GM19324 (cell line): ENCODE measurements at regions not wholly inside any gene's neighbourhood (a gene's known extent, or its start where the extent isn't known, plus 50 kb on each side); places are given as distances from the start of the nearest gene placed in this dataset.
"Not testable (repeated sequence)": the region's sequence is repeated elsewhere in the genome, so short reads cannot be mapped to it uniquely, and the experiment has no call there.

Experiments used
- ATAC-seq: cut with Tn5 transposase; IDR thresholded peaks from one replicate; pipeline ENCODE4 v1.9.1; 2021; ENCODE audit warnings: mild to moderate bottlenecking, moderate library complexity; ENCODE audit not compliant: unreplicated experiment, low FRiP score

DNA sequence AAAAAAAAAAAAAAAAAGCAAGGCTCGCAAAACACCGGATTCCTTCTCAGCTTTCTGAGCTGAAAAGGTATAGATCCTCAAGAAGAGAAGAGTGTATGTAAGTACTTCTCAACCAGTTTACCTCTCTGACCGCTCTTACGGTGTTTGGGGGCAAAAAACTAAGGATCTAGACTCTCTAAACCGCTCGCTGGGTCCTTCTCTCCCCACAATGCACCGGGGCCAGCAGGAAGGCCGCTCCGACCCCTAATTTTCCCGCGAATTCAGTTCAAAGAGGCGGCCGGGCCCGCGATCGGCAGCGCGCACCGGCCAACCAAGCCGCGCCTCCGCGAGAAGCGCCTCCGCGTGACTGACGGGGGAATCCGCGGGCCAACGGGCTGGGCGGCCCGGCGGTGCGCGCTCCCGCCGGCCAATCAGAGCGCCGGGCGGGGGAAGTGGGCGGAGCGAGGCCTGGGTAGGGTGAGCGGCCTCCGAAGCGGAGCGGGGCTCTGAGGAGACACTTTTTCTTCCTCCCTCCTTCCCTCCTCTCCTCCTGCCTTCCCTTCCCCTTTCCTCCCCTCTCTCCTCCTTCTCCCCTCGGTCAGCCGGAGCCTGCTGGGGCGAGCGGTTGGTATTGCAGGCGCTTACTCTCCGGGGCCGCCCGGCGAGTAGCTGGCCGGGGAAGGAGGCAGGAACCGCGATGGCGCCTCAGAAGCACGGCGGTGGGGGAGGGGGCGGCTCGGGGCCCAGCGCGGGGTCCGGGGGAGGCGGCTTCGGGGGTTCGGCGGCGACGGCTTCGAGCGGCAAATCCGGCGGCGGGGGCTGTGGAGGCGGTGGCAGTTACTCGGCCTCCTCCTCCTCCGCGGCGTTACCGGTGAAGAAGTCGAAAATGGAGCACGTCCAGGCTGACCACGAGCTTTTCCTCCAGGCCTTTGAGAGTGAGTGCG is 93.0 kb downstream of the CRLF3 start:
- ATAC-seq = peak; percentile 80

DNA sequence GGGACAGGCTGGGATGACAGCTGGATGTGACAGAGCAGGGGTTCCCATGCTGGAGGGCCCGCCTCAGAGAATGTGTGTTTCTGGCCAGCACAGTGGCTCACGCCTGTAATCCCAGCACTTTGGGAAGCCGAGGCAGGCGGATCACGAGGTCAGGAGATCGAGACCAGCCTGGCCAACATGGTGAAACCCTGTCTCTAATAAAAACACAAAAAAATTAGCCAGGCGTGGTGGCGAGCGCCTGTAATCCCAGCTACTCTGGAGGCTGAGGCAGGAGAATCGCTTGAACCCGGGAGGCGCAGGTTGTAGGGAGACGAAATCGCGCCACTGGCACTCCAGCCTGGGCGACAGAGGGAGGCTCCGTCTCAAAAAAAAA is 93.7 kb downstream of the CRLF3 start:
- ATAC-seq = not testable (repeated sequence)

DNA sequence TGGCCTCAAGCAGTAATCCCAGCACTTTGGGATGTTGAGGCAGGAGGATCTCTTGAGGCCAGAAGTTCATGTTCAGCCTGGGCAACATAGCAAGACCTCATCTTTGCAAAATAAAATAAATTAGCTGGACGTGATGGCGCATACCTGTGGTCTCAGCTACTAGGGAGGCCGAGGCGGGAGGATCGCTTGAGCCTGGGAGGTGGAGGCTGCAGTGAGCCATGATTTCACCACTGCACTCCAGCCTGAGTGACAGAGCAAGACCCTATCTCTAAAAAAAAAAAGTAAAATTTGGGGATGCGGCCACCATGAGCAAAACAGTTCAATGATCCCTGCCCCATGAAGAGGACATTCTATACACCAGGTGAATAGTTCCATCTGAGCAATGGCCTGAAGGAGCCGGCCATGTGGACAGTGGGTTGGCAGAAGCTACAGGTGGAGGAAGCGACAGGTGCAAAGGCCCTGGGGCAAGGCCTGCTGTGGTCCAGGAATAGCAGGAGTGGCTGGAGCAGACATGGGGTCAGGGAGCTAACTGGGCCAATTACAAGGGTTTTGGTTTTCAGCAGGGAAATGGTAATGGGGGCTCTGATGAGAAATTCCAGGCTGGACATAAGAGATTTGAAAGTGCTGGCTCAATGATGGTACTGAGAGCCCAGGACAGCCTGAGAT is 94.2 kb downstream of the CRLF3 start:
- ATAC-seq = not testable (repeated sequence)

DNA sequence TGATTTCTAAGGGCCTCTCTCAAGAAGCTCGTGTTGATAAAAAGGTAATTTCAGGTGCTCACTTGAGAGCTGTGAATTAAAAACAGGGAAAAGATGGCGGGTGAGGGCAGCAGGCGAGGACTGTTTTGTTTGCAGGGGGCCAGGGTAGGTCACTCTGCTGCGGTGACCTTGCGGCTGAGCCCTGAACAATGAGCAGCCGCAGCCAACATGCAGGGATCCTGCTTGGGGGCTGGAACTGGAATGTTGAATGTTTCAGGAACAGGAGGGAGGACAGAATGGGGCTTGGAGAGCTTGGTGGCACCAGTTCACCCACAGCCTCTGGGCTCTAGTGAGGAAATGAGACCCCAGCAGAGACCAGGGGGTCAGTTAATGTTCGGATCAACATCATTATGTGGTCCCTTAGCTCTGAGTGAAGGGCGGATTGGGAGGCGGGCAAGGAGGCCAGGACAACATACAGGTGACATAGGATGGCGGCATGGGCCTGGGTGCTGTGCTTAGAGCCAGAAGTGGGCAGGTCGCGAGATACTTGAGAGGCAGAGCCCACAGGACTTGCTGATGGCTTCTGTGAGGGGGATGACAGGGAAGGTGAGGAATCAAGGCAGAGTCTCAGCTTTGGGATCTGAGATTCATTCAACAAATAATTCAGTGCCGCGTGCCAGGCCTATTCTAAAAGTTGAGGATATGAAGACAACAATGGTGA is 94.9 kb downstream of the CRLF3 start:
- ATAC-seq = not testable (repeated sequence)

DNA sequence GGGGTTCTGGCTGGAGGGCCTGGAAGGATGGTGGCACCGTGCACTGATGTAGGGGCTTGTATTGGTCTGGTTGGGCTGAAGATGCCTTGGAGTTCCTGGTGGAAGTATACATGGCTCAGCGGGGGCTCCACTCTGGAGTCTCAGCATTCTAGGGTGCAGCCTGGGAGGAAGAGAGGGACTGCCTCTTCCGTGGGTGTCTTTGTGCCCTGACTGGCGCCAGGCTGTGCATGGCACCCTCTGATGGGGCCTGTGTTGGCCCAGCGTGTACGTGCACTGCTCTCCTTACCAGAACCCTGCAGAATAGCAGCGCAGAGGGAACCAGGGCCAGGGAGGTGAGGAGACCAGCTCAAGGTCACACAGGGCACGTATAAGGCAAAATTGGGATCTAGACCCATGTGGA is 97.0 kb downstream of the CRLF3 start:
- not testable (repeated sequence) for ATAC-seq

DNA sequence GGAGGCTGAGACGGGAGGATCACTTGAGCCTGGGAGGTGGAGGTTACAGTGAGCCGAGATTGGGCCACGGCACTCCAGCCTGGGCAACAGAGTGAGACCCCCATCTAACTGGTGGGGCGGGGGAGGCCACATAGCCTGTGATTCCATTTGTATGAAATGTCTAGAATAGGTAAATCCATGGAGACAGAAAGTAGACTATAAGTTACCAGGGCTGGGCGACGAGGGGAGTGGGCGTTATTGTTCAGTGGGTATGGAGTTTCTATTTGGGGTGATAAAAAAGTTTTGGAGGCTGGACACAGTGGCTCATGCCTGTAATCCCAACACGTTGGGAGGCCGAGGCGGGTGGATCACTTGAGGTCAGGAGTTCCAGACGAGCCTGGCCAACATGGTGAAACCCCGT is 97.8 kb downstream of the CRLF3 start:
- ATAC-seq = not testable (repeated sequence)

DNA sequence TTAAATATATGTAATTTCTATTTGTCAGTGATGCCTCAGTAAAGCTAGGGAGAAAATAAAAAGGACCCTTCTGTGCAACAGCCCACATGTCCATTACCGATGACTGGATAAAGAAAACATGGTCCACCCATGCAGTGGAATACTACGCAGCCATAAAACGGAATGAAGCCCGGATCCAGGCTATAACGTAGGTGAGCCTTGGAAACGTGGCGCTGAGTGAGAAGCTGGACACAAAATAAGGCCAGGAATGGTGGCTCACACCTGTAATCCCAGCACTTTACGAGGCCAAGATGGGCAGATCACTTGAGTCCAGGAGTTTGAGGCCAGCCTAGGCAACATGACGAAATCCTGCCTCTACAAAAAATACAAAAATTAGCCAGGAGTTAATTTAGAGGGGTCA is 98.2 kb downstream of the CRLF3 start:
- ATAC-seq = not testable (repeated sequence)

DNA sequence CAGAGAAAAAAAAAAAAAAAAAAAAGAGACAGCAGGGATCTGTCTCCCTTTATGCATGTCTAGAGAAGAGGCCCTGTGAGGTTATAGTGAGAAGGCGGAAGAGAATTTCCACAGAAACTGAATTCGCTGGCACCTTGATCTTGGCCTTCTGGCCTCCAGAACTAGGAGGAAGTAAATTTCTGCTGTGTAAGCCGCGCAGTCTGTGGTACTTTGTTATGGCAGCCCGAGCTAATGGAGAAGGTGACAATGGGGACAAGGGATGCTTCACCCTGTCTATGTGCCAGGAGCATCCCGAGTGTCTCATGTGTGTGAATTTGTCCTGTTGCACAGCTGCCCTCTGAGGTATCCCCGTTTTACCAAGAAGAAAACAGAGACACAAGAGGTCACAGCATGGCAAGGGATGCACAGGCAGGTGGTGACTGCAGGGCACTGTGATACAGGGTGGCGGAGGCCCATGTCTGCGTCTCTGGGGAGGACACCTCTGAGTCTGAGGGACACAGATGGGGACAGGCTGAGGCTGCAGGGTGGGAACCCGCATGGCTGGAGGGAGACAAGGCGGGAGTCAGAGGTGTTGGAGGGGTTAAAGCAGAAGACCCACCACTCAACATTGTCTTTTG is 100.3 kb downstream of the CRLF3 start:
- not testable (repeated sequence) for ATAC-seq

DNA sequence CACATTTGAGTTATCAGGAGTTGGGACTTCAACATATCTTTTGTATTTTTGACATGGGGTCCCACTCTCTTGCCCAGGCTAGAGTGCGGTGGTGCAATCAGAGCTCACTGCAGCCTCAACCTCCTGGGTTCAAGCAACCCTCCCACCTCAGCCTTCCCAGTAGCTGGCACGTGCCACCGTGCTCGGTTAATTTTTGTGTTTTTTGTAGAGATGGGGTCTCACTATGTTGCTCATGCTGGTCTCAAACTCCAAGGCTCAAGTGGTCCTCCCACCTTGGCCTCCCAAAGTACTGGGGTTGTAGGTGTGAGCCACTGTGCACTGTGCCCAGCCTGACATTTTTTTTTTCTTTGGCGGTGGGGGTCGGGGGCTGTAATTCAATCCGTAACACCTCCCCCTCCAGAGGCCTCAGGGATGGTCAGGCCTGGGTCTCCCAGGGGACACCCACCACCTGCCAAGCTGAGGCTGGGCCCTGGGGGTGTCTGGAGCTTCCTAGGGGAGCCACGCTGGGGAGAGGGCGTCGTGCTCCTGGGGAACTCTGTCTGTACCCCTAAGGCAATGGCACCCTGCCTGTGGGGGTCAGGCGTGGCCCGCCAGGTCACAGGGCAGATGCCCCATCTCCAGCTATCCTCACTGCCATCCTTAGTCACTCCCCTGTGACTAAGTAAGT is 102.2 kb downstream of the CRLF3 start:
- ATAC-seq = not testable (repeated sequence)

DNA sequence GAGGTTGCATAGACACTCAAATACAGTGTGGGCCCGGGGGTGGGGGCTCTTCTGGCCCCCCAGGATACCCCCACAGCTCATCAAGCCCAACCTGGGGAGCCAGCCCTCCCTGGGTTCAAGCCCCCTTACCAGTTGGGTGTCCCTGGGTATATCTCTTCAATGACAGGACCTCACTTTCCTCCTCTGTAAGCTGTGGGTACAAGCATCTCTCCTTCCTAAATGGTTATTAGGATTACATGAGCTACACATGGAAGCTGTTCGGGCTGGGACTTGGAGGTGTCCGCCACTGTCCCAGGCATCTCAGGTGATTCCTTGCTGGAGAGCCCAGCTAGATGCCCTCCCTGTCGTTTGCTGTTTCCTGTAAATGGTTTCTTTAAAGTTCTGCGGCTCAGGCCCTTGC is 103.5 kb downstream of the CRLF3 start:
- ATAC-seq = not testable (repeated sequence)

DNA sequence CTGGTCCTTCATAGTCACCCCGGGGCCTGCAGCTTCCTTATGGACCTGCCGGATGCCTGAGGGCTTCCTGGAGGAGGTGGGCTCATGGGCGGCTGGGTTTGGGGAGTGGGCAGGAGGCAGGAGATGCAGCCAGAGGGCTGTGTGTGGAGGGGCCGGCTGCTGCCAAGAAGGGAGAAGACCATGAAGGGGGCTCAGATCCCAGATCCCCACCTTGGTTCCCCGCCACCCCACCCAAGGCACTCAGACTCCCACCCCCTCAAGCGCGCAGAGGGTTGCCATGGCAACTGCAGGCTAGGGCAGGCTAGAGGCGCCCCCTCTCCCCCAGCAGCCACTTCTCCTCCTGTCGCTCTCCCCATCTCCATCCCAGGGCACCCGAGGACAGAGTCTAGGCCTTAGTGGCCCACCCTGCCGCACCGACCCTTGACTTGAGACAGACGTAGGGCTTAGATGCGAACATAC is 104.5 kb downstream of the CRLF3 start:
- ATAC-seq = no peak

DNA sequence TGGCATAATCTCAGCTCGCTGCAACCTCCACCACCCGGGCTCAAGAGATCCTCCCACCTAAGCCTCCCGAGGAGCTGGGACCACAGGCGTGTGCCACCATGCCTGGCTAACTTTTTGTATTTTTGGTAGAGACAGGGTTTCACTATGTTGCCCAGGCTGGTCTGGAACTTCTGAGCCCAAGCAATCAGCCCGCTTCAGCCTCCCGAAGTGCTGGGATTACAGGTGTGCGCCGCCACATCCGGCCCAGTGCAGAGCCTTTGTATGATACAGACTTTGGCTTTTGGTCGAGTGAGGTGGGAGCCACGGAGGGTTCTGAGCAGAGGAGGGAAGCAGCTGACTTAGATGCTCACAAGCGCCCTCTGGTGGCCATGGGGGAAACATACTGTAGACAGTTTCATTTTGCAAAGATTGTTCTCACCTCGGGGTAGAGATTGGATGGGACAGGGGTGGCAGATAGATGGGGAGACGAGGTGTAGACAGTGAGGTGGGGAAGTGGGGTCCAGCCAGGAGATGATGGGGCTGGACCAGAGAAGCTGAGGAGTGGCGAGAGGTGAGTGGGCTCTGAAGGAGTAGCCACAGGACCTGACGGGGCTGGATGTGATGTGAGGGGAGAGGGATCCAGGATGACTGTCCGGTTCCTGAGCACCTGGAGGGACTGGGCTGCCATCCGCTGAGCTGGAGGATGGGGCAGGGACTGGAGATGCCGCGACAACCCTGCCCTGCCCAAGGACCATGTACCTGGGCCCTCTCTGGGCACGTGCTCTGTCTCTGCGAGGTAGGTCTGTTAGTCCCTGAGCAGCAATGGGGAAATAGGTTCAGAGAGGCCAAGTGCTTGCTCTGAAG is 105.1 kb downstream of the CRLF3 start:
- ATAC-seq = not testable (repeated sequence)

DNA sequence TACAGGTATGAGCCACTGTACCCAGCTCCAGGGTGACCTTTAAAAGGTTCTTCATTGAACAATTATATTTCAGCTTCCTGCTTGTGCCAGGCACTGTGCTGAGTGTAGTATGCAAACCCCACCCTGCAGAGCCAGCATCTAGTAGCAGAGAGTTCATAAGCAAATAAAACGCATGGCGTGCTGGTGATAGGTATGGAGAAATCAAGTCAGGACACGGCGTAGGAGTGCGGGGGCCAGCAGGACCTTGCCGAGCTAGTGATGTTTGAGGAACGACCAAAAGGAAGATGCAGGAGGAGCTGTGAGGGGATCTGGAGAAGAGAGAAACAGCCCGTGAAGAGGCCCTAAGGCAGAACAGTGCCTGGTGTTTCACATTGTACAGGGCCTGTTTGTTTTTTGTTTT is 105.8 kb downstream of the CRLF3 start:
- ATAC-seq = not testable (repeated sequence)

DNA sequence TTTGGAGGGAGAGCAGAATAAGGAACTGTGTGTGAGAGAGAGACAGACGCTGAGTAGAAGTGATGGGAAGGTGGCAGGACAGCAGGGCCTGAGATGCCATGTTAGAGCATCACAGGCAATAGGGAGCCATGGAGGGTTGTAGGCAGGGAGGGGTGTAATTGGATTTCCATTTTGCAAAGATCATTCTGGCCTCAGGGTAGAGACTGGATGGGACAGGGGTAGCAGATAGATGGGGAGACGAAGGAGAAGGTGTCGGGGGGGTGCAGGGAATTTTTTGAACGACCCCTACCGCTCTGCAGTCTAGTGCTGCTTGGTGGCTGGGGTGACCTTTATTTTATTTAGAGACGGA is 106.4 kb downstream of the CRLF3 start:
- not testable (repeated sequence) for ATAC-seq

DNA sequence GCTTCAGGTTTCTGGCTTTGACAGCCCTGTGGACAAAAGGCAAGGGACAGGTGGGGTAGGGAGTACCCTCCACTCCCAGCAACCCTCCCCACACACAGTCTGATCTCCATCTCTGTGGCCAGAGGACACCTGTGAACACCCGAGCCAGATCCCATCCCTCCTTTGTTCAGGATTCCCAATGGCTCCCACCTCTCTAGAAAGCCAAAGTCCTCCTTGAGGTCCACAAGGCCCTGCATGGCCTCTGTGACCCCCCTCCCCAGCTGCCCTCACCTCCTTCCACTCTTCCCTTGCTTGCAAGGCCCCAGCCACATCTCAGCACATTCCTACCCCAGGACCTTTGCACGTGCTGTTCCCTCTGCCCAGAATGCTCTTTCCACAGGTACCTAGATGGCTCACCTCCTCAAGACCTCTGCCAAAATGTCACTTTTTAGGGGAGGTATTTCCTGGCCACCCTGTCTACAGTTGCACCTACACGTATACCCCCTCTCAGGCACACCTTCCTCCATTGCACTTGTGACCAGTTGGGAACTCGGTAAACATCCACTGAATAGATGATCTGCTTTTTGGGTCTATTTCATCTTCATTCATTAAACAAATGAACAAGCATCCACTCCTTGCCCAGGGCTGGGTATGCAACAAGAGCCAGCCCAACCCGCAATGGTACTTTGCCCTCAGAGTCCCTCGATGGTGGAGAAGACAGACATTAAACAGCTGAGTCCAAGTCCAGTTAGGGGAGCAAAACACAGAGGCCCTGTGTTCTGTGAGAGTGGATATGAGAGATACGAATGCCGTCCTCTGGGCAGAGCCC is 107.0 kb downstream of the CRLF3 start:
- no peak for ATAC-seq

DNA sequence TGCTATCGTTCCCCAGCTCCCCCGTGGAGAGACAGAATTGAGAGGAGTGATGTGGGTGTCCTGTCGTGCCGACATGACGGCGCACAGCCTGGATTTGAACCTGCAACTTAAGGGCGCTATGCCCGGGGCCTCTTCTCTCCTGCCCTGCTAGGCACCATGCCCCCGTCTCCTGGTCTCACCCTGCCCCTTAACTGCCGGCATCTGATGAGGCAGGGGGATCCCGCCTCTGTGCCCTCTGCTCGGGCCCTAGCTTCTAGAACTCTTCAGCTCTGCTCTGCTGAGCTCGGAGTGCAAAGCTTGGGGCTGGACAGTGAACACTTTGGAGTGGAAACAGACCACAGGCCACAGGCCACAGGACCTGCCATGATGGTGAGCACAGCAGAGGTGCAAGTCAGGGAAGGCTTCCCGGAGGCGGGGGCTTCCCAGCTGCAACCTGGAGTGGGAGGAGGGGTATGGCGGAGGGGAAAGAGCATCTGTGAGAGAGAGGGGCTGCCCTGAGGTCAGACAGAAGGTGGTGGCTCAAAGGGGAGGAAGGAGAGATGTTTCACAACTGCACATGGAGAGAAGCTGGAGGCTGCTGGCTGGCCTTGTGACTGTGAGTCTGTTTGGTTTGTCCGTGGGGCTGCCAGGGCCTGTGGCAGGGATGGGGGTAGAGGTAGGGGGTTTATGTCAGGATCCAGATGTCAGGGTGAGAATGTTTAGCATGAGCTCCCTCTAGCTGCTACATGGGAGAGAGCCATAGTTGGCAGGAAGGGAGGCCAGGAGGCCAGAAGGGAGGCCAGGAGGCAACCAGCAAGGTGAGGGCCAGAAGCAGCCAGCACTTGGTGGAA is 107.8 kb downstream of the CRLF3 start:
- no peak for ATAC-seq

DNA sequence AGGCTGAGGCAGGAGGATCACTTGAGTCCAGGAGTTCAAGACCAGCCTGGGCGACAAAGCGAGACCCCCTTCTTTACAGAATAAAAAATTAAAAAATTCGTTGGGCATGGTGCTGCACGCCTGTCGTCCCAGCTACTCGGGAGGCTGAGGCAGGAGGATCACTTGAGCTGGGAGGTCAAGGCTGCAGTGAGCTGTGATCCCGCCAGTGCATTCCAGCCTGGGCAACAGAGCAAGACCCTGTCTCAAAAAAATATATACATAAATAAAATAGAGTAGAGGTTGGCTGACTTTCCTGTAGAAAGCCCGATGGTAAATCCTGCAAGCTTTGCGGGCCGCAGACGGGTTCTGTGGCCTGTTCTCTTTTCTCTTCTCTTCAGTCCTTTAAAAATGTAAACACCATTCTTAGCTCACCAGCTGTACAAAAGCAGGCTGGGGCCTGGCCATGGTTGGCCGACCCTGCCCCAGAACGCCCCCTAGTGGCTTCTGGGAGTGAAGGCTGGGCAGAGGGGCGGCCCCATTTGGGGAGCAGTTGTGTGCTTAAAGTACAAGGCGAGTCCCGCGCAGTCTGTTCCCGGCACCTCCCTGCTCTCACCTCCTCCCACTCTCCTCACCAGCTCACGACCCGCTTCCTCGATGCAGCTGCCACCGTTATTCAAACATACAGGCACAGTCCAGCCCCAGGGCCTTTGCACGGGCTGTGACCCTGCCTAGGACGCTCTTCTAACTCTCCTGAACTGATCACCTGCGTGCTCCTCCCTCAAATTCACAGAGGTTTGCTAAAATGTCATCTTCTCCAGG is 109.5 kb downstream of the CRLF3 start:
- not testable (repeated sequence) for ATAC-seq
